Trophoblast cell (in vitro differentiated cells and primary cell): ENCODE measurements at regions not wholly inside any gene's neighbourhood (a gene's known extent, or its start where the extent isn't known, plus 50 kb on each side); places are given as distances from the start of the nearest gene placed in this dataset.
A peak's percentile ranks its signal among the peaks of the same experiment; 100 is the strongest.

ENCODE experiments used
- DNase-seq, 2 donors: peaks; one replicate each; pipeline ENCODE4 v3.0.0-alpha.2; 2016
- H2AFZ ChIP-seq: 2 replicates; pipeline ENCODE4 v1.6.1; 2013; ENCODE audit warnings: low read length, moderate library complexity, mild to moderate bottlenecking; ENCODE audit not compliant: insufficient read depth, poor library complexity
- H2AK5ac ChIP-seq: 2 replicates; pipeline ENCODE4 v1.6.1; 2013; ENCODE audit warnings: mild to moderate bottlenecking, low read length
- H2BK120ac ChIP-seq: 2 replicates; pipeline ENCODE4 v1.6.1; 2013; ENCODE audit warnings: low read length, mild to moderate bottlenecking, moderate library complexity; ENCODE audit not compliant: insufficient read depth, poor library complexity
- H2BK12ac ChIP-seq: 2 replicates; pipeline ENCODE4 v1.6.1; 2013; ENCODE audit warnings: mild to moderate bottlenecking, low read length, moderate library complexity
- H2BK5ac ChIP-seq: 2 replicates; pipeline ENCODE4 v1.6.1; 2013; ENCODE audit warnings: low read length, low read depth, moderate library complexity, mild to moderate bottlenecking; ENCODE audit not compliant: poor library complexity
- H3K14ac ChIP-seq: 2 replicates; pipeline ENCODE4 v1.6.1; 2013; ENCODE audit warnings: mild to moderate bottlenecking, low read length
- H3K18ac ChIP-seq: 2 replicates; pipeline ENCODE4 v1.6.1; 2013; ENCODE audit warnings: mild to moderate bottlenecking, low read length
- H3K23ac ChIP-seq: 2 replicates; pipeline ENCODE4 v1.6.1; 2013; ENCODE audit warnings: low read length
- H3K27ac ChIP-seq: 2 replicates; pipeline ENCODE4 v1.5.1; 2013; ENCODE audit warnings: low read depth, mild to moderate bottlenecking, inconsistent platforms, low read length, moderate library complexity
- H3K27me3 ChIP-seq: 2 replicates; pipeline ENCODE4 v1.6.1; 2013; ENCODE audit warnings: inconsistent platforms, mild to moderate bottlenecking, low read length, moderate library complexity; ENCODE audit not compliant: insufficient read depth
- H3K36me3 ChIP-seq, 2 experiments: 1 replicate in 1 of 2; 2 replicates in 1 of 2; pipeline ENCODE4 v1.6.1; 2013; ENCODE audit warnings: low read length in 2 of 2, mild to moderate bottlenecking in 2 of 2, moderate library complexity in 1 of 2; ENCODE audit not compliant: insufficient read depth in 2 of 2, control insufficient read depth in 1 of 2
- H3K4ac ChIP-seq: 2 replicates; pipeline ENCODE4 v1.6.1; 2013; ENCODE audit warnings: low read depth, mild to moderate bottlenecking, low read length, moderate library complexity
- H3K4me1 ChIP-seq, 2 experiments: 1 replicate in 1 of 2; 2 replicates in 1 of 2; pipeline ENCODE4 v1.6.1; 2013; ENCODE audit warnings: low read length in 2 of 2, mild to moderate bottlenecking in 2 of 2, moderate library complexity in 1 of 2; ENCODE audit not compliant: insufficient read depth in 2 of 2, control insufficient read depth in 1 of 2
- H3K4me2 ChIP-seq: 2 replicates; pipeline ENCODE4 v1.6.1; 2013; ENCODE audit warnings: inconsistent platforms, mild to moderate bottlenecking, low read length, moderate library complexity
- H3K4me3 ChIP-seq: 2 replicates; pipeline ENCODE4 v1.5.1; 2013; ENCODE audit warnings: mild to moderate bottlenecking, low read depth, low read length, inconsistent platforms
- H3K79me1 ChIP-seq: one replicate; pipeline ENCODE4 v1.6.1; 2013; ENCODE audit warnings: low read length
- H3K79me2 ChIP-seq: 2 replicates; pipeline ENCODE4 v1.6.1; 2013; ENCODE audit warnings: low read length, mild to moderate bottlenecking; ENCODE audit not compliant: control insufficient read depth, insufficient read depth, poor library complexity
- H3K9ac ChIP-seq: 2 replicates; pipeline ENCODE4 v1.6.1; 2013; ENCODE audit warnings: mild to moderate bottlenecking, low read length
- H3K9me3 ChIP-seq: 2 replicates; pipeline ENCODE4 v1.6.1; 2013; ENCODE audit warnings: low read depth, mild to moderate bottlenecking, control low read depth, inconsistent platforms, low read length; ENCODE audit not compliant: insufficient read depth
- H4K12ac ChIP-seq: 2 replicates; pipeline ENCODE4 v1.6.1; 2013; ENCODE audit warnings: low read depth, mild to moderate bottlenecking, low read length, moderate library complexity
- H4K8ac ChIP-seq: 2 replicates; pipeline ENCODE4 v1.6.1; 2013; ENCODE audit warnings: low read depth, mild to moderate bottlenecking, low read length, moderate library complexity
- H4K91ac ChIP-seq: one replicate; pipeline ENCODE4 v1.6.1; 2013; ENCODE audit warnings: low read depth, mild to moderate bottlenecking, low read length, moderate library complexity
- WGBS: extraction: QIAGEN DNeasy Blood & Tissue Kit; methylation state at CpG from one replicate; pipeline ENCODE4 v1.1.7; 2013; ENCODE audit warnings: missing lambda C conversion rate; ENCODE audit not compliant: insufficient read length, insufficient coverage; ENCODE audit errors: extremely low coverage; 5-methylcytosine and 5-hydroxymethylcytosine counted together

- Histone ChIP-seq H3K27ac (no peak overlapping the region), H3K4ac (no peak overlapping the region), H2BK5ac (no peak overlapping the region), H3K4me2 (no peak overlapping the region), H3K23ac (no peak overlapping the region), H3K36me3 (no peaks in the 10 kb centered on the region), H2BK12ac (no peak overlapping the region), H3K14ac (no peak overlapping the region), H2BK120ac (no peak overlapping the region), H3K79me2 (no peaks in the 10 kb centered on the region), H2AK5ac (no peak overlapping the region), H3K18ac (no peak overlapping the region), H3K79me1 (peaks cover 2% of the 10 kb centered on the region), H2AFZ (no peak overlapping the region), H3K9ac (no peak overlapping the region), H4K8ac (no peak overlapping the region), H3K27me3 (no peaks in the 10 kb centered on the region), H4K12ac (no peak overlapping the region), H3K9me3 (no peaks in the 10 kb centered on the region), H4K91ac (no peak overlapping the region), H3K4me3 (no peak overlapping the region), H3K4me1 (peaks cover 2 to 8% of the 10 kb centered on the region in 2 experiments)
- DNase-seq: no peak
These were observed 237.4 kb downstream of the MYCN start for GRCh38 chr2:16177671-16178180.

GRCh38 chr2:16176971-16177480, 236.7 kb downstream of the MYCN start:
- Histone ChIP-seq H3K4me3 (no peak overlapping the region), H3K18ac (no peak overlapping the region)
- no CpG with 5 or more reads among the region's 9 CpGs for WGBS

GRCh38 chr2:16175247-16175825, 235.0 kb downstream of the MYCN start:
- Histone ChIP-seq H3K18ac (no peak overlapping the region), H3K4ac (no peak overlapping the region), H3K27ac (no peak overlapping the region), H3K4me1 (peaks cover 2 to 6% of the 10 kb centered on the region in 2 experiments), H2AK5ac (no peak overlapping the region), H2BK12ac (peak overlapping the region; percentile 24), H3K79me1 (peaks cover 2% of the 10 kb centered on the region), H2AFZ (peak overlapping the region; percentile 60), H3K4me3 (no peak overlapping the region), H3K14ac (peak overlapping the region; percentile 74), H2BK120ac (no peak overlapping the region), H3K36me3 (no peaks in the 10 kb centered on the region), H3K79me2 (no peaks in the 10 kb centered on the region), H3K27me3 (no peaks in the 10 kb centered on the region), H3K9me3 (no peaks in the 10 kb centered on the region), H4K12ac (no peak overlapping the region), H4K91ac (no peak overlapping the region), H3K4me2 (no peak overlapping the region), H3K23ac (no peak overlapping the region), H2BK5ac (no peak overlapping the region), H4K8ac (no peak overlapping the region), H3K9ac (no peak overlapping the region)
- no CpG with 5 or more reads among the region's 3 CpGs for WGBS
- DNase-seq: no peak

More at GRCh38 chr2:16176971-16177480, 236.7 kb downstream of the MYCN start:
- Histone ChIP-seq H2BK12ac (no peak overlapping the region), H2AK5ac (no peak overlapping the region), H4K12ac (no peak overlapping the region), H3K27me3 (no peaks in the 10 kb centered on the region), H3K4me2 (no peak overlapping the region), H3K23ac (no peak overlapping the region), H3K9ac (no peak overlapping the region), H3K27ac (no peak overlapping the region), H3K4me1 (peaks cover 2 to 8% of the 10 kb centered on the region in 2 experiments), H2AFZ (no peak overlapping the region), H3K14ac (no peak overlapping the region), H3K79me1 (peaks cover 2% of the 10 kb centered on the region), H3K4ac (no peak overlapping the region), H3K79me2 (no peaks in the 10 kb centered on the region), H3K9me3 (no peaks in the 10 kb centered on the region), H2BK120ac (no peak overlapping the region), H4K91ac (no peak overlapping the region), H4K8ac (no peak overlapping the region), H2BK5ac (no peak overlapping the region), H3K36me3 (no peaks in the 10 kb centered on the region)
- DNase-seq: no peak

GRCh38 chr2:16174693-16175045, 234.3 kb downstream of the MYCN start:
- Histone ChIP-seq H2BK5ac (no peak overlapping the region), H3K9me3 (no peaks in the 10 kb centered on the region), H3K27me3 (no peaks in the 10 kb centered on the region), H3K23ac (no peak overlapping the region), H3K79me1 (peaks cover 2% of the 10 kb centered on the region), H3K79me2 (no peaks in the 10 kb centered on the region), H2BK120ac (no peak overlapping the region), H3K27ac (no peak overlapping the region), H3K4ac (no peak overlapping the region), H2AK5ac (no peak overlapping the region), H4K91ac (no peak overlapping the region), H3K18ac (no peak overlapping the region), H3K9ac (no peak overlapping the region), H4K8ac (no peak overlapping the region), H2AFZ (no peak overlapping the region), H3K36me3 (no peaks in the 10 kb centered on the region), H3K4me1 (peaks cover 0 to 4% of the 10 kb centered on the region in 2 experiments), H4K12ac (no peak overlapping the region), H2BK12ac (no peak overlapping the region), H3K4me3 (no peak overlapping the region), H3K14ac (no peak overlapping the region), H3K4me2 (no peak overlapping the region)
- DNase-seq: peak in 1 of 2 donors; percentile 75
- no CpG with 5 or more reads among the region's 3 CpGs for WGBS
